MM.1S (cell line): ENCODE measurements at regions not wholly inside any gene's neighbourhood (a gene's known extent, or its start where the extent isn't known, plus 50 kb on each side); places are given as distances from the start of the nearest gene placed in this dataset.

ENCODE experiments used
- DNase-seq: peaks from one replicate; pipeline ENCODE4 v3.0.0-alpha.2; 2015
- H2AFZ ChIP-seq: fragments of 300-600 bp; sonication (generic); 2 replicates; pipeline ENCODE4 v1.6.0; 2016; ENCODE audit warnings: antibody characterized with exemption, low read length
- H3F3A ChIP-seq: fragments of 300-600 bp; sonication (generic); 2 replicates; pipeline ENCODE4 v1.6.1; 2016; ENCODE audit warnings: mild to moderate bottlenecking, antibody characterized with exemption, low read length, moderate library complexity, mixed read lengths; ENCODE audit not compliant: insufficient read depth
- H3K27ac ChIP-seq: fragments of 300-600 bp; sonication (generic); 2 replicates; pipeline ENCODE4 v1.5.1; 2016; ENCODE audit warnings: mild to moderate bottlenecking, low read length
- H3K27me3 ChIP-seq: fragments of 300-600 bp; sonication (generic); replicated peaks from 2 replicates; pipeline ENCODE4 v1.6.0; 2016; ENCODE audit warnings: low read length; ENCODE audit not compliant: insufficient read depth
- H3K36me3 ChIP-seq: fragments of 300-600 bp; sonication (generic); replicated peaks from 2 replicates; pipeline ENCODE4 v1.6.1; 2016; ENCODE audit warnings: mild to moderate bottlenecking, low read length, mixed read lengths; ENCODE audit not compliant: insufficient read depth
- H3K4me1 ChIP-seq: fragments of 300-600 bp; sonication (generic); 2 replicates; pipeline ENCODE4 v1.6.1; 2016; ENCODE audit warnings: low read length, mixed read lengths
- H3K4me2 ChIP-seq: fragments of 300-600 bp; sonication (generic); 2 replicates; pipeline ENCODE4 v1.6.0; 2016; ENCODE audit warnings: low read depth, low read length
- H3K4me3 ChIP-seq: fragments of 300-600 bp; sonication (generic); 2 replicates; pipeline ENCODE4 v1.5.1; 2016; ENCODE audit warnings: low read length, mixed read lengths
- H3K79me2 ChIP-seq: fragments of 300-600 bp; sonication (generic); 2 replicates; pipeline ENCODE4 v1.6.1; 2016; ENCODE audit warnings: mixed run types, low read length, mixed read lengths
- H3K9ac ChIP-seq: fragments of 300-600 bp; sonication (generic); 2 replicates; pipeline ENCODE4 v1.6.1; 2016; ENCODE audit warnings: low read length, mixed read lengths
- H3K9me2 ChIP-seq: fragments of 300-600 bp; sonication (generic); replicated peaks from 2 replicates; pipeline ENCODE4 v1.6.1; 2016; ENCODE audit warnings: mild to moderate bottlenecking, low read length, mixed read lengths; ENCODE audit not compliant: insufficient read depth
- H3K9me3 ChIP-seq: fragments of 300-600 bp; sonication (generic); replicated peaks from 2 replicates; pipeline ENCODE4 v1.6.1; 2016; ENCODE audit warnings: mild to moderate bottlenecking, low read length, mixed read lengths; ENCODE audit not compliant: insufficient read depth
- H4K20me1 ChIP-seq: fragments of 300-600 bp; sonication (generic); 2 replicates; pipeline ENCODE4 v1.6.1; 2016; ENCODE audit warnings: mild to moderate bottlenecking, low read length, moderate library complexity, mixed read lengths; ENCODE audit not compliant: insufficient read depth
- EZH2 ChIP-seq: fragments of 300-600 bp; sonication (generic); optimal IDR thresholded peaks from 2 replicates; pipeline ENCODE3; 2017; ENCODE audit warnings: low read depth, mild to moderate bottlenecking, antibody characterized with exemption, low read length, mixed read lengths
- EZH2phosphoT487 ChIP-seq: fragments of 300-600 bp; sonication (generic); IDR thresholded peaks from 2 replicates; pipeline ENCODE4 v1.6.1; 2018; ENCODE audit warnings: antibody characterized with exemption, low read length
- TF ChIP-seq, protein P1 (sequence below): fragments of 300-600 bp; sonication (generic); IDR thresholded peaks from 2 replicates; pipeline ENCODE4 v1.5.1; 2016; ENCODE audit warnings: antibody characterized with exemption, low read length, mixed read lengths

DNA sequence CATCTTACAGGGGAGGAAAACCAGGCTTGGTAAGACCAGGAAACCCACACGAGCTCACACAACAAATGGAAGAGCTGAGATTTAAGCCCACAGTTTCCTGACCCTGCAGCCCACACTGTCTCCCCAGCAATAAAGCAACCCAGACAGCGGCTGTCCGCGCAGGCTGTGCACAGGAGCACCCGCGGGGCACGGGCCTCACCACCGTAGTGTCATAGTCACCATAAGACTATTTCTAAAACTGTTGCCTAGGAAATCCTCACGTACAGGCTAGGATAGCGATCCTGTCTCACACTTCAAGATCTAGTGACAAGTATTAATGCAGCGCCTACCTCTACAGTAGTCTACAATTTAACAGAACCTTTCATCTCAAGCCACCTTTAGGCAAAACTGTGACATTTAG, 54.0 kb upstream of the SYT6 start:
- Histone ChIP-seq H3K9me3 (no peaks in the 10 kb centered on the region), H3K4me3 (no peak overlapping the region), H3K27me3 (no peaks in the 10 kb centered on the region), H3K9ac (no peak overlapping the region), H3K36me3 (no peaks in the 10 kb centered on the region), H3K4me2 (no peak overlapping the region), H2AFZ (no peak overlapping the region), H3K4me1 (no peaks in the 10 kb centered on the region), H3F3A (no peaks in the 10 kb centered on the region), H3K27ac (no peak overlapping the region), H3K9me2 (no peaks in the 10 kb centered on the region), H3K79me2 (no peaks in the 10 kb centered on the region), H4K20me1 (no peaks in the 10 kb centered on the region)
- DNase-seq, result no peak
- TF ChIP-seq EZH2 (no peak), EZH2phosphoT487 (no peak)
- TF ChIP-seq, protein P1, sequence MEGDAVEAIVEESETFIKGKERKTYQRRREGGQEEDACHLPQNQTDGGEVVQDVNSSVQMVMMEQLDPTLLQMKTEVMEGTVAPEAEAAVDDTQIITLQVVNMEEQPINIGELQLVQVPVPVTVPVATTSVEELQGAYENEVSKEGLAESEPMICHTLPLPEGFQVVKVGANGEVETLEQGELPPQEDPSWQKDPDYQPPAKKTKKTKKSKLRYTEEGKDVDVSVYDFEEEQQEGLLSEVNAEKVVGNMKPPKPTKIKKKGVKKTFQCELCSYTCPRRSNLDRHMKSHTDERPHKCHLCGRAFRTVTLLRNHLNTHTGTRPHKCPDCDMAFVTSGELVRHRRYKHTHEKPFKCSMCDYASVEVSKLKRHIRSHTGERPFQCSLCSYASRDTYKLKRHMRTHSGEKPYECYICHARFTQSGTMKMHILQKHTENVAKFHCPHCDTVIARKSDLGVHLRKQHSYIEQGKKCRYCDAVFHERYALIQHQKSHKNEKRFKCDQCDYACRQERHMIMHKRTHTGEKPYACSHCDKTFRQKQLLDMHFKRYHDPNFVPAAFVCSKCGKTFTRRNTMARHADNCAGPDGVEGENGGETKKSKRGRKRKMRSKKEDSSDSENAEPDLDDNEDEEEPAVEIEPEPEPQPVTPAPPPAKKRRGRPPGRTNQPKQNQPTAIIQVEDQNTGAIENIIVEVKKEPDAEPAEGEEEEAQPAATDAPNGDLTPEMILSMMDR, result no peak

DNA sequence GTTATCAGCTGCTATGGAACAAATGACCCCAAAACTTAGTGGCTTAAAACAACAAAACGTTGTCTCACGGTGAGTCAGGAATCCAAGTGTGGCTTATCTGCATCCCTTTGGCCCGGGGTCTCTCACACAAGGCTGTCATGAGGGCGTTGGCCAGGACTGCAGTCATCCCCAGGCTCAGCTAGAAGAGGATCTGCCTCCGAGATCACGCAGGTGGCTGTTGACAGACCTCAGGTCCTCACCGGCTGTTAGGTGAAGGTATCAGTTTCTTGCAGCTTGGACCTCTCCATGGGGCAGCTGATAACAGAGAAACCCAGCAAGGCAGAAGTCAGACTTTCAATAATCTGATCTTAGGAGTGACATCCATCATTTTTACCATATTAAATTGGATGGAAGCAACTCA, 52.7 kb upstream of the SYT6 start:
- H3K9ac ChIP-seq, result no peak overlapping the region
- TF ChIP-seq EZH2phosphoT487 (no peak), EZH2 (no peak)
- TF ChIP-seq, protein P1, result no peak
- no peak overlapping the region for H3K4me2 ChIP-seq
- H3F3A ChIP-seq, result no peaks in the 10 kb centered on the region
- H3K27me3 ChIP-seq, result no peaks in the 10 kb centered on the region
- H4K20me1 ChIP-seq, result no peaks in the 10 kb centered on the region
- no peaks in the 10 kb centered on the region for H3K9me2 ChIP-seq
- no peaks in the 10 kb centered on the region for H3K36me3 ChIP-seq
- no peaks in the 10 kb centered on the region for H3K9me3 ChIP-seq
- no peak for DNase-seq
- H3K4me3 ChIP-seq, result no peak overlapping the region
- H2AFZ ChIP-seq, result no peak overlapping the region
- H3K79me2 ChIP-seq, result no peaks in the 10 kb centered on the region
- H3K4me1 ChIP-seq, result no peaks in the 10 kb centered on the region
- no peak overlapping the region for H3K27ac ChIP-seq

DNA sequence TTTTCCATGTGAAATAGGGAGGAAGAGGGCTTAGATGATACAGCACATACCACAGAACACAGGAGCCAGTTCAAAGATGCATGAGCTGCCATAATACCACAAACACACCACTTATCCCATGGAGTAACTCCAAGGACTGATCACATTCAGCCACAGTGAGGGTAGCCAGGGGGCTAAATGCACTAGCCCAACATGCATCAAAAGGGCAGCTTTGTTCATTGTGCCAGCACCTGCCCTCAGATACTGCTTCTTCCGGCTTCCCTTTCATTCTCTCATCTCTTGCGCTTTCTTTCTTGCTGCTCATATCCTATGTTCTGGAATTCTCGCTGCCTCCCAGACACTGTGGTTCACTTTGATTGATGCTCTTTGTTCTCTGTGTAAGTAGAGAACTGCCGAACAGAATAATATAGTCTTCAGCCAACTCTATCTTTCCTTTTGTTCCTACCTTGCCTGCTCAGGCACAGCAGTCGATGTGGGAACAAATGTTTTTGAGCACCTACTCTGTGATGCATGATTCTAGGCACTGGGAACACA, 50.0 kb upstream of the SYT6 start:
- Histone ChIP-seq H3K9me3 (no peaks in the 10 kb centered on the region), H3K4me1 (no peaks in the 10 kb centered on the region), H3F3A (no peaks in the 10 kb centered on the region), H2AFZ (no peak overlapping the region), H3K9ac (no peak overlapping the region), H3K27ac (no peak overlapping the region), H3K4me3 (no peak overlapping the region), H3K4me2 (no peak overlapping the region), H3K79me2 (no peaks in the 10 kb centered on the region), H3K9me2 (no peaks in the 10 kb centered on the region), H3K27me3 (no peaks in the 10 kb centered on the region), H3K36me3 (no peaks in the 10 kb centered on the region), H4K20me1 (no peaks in the 10 kb centered on the region)
- DNase-seq, result no peak
- TF ChIP-seq EZH2 (no peak), EZH2phosphoT487 (no peak)
- TF ChIP-seq, protein P1, result no peak
